K562 (cell line): ENCODE measurements at regions not wholly inside any gene's neighbourhood (a gene's known extent, or its start where the extent isn't known, plus 50 kb on each side); places are given as distances from the start of the nearest gene placed in this dataset.

Source experiments
- ADNP ChIP-seq: fragments of 200-800 bp; sonication (Bioruptor generic); IDR thresholded peaks from 2 replicates; pipeline ENCODE4 v1.6.1; 2016; ENCODE audit warnings: missing genetic modification characterization, missing compliant biosample characterization
- CC2D1A ChIP-seq: fragments of 450-650 bp; IDR thresholded peaks from 2 replicates; pipeline ENCODE4 v1.6.1; 2017; ENCODE audit warnings: mild to moderate bottlenecking
- E2F4 ChIP-seq: sonication (generic); formaldehyde crosslinking; IDR thresholded peaks from 2 replicates; pipeline ENCODE4 v1.8.0; 2022; ENCODE audit warnings: mild to moderate bottlenecking, low read depth, missing genetic modification reagents
- EZH2 ChIP-seq: IDR thresholded peaks from 2 replicates; pipeline ENCODE4 v1.6.1; 2012; ENCODE audit warnings: low read depth, mild to moderate bottlenecking, inconsistent platforms, low read length, borderline replicate concordance
- GTF2F1 ChIP-seq: IDR thresholded peaks from 2 replicates; pipeline ENCODE4 v1.6.1; 2011; ENCODE audit warnings: low read depth, low read length, improper control_type of control experiment
- HMGN3 ChIP-seq: IDR thresholded peaks from 2 replicates; pipeline ENCODE4 v1.6.1; 2011; ENCODE audit warnings: borderline replicate concordance, low read depth, mild to moderate bottlenecking, mixed read lengths, low read length; ENCODE audit not compliant: insufficient read length; ENCODE audit errors: extremely low read depth
- IFI16 ChIP-seq: fragments of 250-450 bp; sonication (Bioruptor Pico); IDR thresholded peaks from 2 replicates; pipeline ENCODE4 v2.1.2; 2022; ENCODE audit warnings: mild to moderate bottlenecking, inconsistent platforms
- PYGO2 ChIP-seq: fragments of 450-650 bp; IDR thresholded peaks from 2 replicates; pipeline ENCODE4 v1.6.1; 2016; ENCODE audit warnings: mild to moderate bottlenecking, missing genetic modification characterization, moderate library complexity, missing compliant biosample characterization
- SMARCA5 ChIP-seq: fragments of 450-650 bp; IDR thresholded peaks from 2 replicates; pipeline ENCODE4 v1.6.1; 2016
- SMARCE1 ChIP-seq: fragments of 450-650 bp; IDR thresholded peaks from 2 replicates; pipeline ENCODE4 v1.7.1; 2016; ENCODE audit warnings: mild to moderate bottlenecking
- TEAD2 ChIP-seq: fragments of 450-650 bp; IDR thresholded peaks from 2 replicates; pipeline ENCODE4 v1.6.1; 2016; ENCODE audit warnings: missing genetic modification characterization, control low read depth, missing compliant biosample characterization
- THRA ChIP-seq: fragments of 450-650 bp; IDR thresholded peaks from 2 replicates; pipeline ENCODE4 v1.6.1; 2017; ENCODE audit warnings: mild to moderate bottlenecking, moderate library complexity
- ZFP1 ChIP-seq: fragments of 450-650 bp; formaldehyde crosslinking; IDR thresholded peaks from 2 replicates; pipeline ENCODE4 v1.4.0; 2020; ENCODE audit warnings: mild to moderate bottlenecking, mixed read lengths
- ZNF175 ChIP-seq: fragments of 200-800 bp; sonication (Bioruptor generic); IDR thresholded peaks from 2 replicates; pipeline ENCODE4 v1.6.1; 2016; ENCODE audit warnings: low read depth, mild to moderate bottlenecking, missing genetic modification characterization, missing compliant biosample characterization
- ZNF436 ChIP-seq: fragments of 250-450, 450-650 bp; sonication (Bioruptor Pico); formaldehyde crosslinking; IDR thresholded peaks from 2 replicates; pipeline ENCODE4 v1.7.0; 2020; ENCODE audit warnings: mild to moderate bottlenecking
- TF ChIP-seq, protein P1 (sequence below): sonication (generic); formaldehyde crosslinking; IDR thresholded peaks from 2 replicates; pipeline ENCODE4 v1.4.0; 2020; ENCODE audit warnings: mild to moderate bottlenecking, missing genetic modification reagents
- TF ChIP-seq, protein P2 (sequence below): fragments of 450-650 bp; formaldehyde crosslinking; IDR thresholded peaks from 2 replicates; pipeline ENCODE4 v1.4.0; 2020; ENCODE audit warnings: mild to moderate bottlenecking, moderate library complexity
- TF ChIP-seq, protein P3 (sequence below): fragments of 250-450 bp; sonication (Bioruptor Pico); IDR thresholded peaks from 2 replicates; pipeline ENCODE4 v1.5.0; 2021
- TF ChIP-seq, protein P4 (sequence below): fragments of 450-650 bp; formaldehyde crosslinking; IDR thresholded peaks from 2 replicates; pipeline ENCODE4 v1.4.0; 2022; ENCODE audit warnings: mild to moderate bottlenecking, moderate library complexity

DNA sequence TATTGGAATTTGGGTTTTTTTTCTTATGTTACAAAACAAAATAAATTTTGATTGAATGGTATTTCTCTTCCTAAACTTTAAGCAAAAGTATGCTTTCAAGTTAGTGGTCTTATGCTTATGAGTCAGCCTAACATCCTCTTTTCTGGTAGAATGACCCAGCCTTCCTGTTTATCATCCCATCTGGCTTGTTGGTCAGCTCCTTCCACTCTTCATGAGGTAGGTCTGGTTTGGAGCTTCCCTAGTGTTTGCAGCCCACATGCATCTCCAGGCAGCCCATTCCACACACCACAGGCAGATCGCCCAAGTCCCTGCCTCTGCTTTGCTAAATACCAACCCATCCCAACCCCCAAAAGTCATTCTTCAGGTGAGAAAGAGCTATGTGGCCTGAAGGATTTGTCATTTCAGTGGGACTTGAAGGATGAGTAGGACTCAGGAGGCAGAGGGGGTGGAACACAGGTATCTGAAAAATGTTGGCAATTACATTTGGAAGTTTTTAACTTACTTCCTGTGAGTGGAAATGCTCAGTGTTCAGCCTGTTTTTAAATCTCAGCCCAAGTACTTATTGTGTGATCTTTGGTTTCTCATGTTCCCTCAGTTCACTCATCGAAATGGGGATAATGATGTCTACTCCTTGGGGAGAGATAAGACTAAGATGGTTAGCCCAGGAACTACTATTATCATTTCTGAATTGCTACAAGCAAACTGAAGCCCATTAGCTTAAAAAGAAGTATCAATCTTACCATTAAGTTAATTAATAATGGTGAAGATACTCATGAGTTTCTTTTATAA, 294.0 kb downstream of the ADGB start (continued):
- TF ChIP-seq, protein P1, sequence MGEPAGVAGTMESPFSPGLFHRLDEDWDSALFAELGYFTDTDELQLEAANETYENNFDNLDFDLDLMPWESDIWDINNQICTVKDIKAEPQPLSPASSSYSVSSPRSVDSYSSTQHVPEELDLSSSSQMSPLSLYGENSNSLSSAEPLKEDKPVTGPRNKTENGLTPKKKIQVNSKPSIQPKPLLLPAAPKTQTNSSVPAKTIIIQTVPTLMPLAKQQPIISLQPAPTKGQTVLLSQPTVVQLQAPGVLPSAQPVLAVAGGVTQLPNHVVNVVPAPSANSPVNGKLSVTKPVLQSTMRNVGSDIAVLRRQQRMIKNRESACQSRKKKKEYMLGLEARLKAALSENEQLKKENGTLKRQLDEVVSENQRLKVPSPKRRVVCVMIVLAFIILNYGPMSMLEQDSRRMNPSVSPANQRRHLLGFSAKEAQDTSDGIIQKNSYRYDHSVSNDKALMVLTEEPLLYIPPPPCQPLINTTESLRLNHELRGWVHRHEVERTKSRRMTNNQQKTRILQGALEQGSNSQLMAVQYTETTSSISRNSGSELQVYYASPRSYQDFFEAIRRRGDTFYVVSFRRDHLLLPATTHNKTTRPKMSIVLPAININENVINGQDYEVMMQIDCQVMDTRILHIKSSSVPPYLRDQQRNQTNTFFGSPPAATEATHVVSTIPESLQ (CRISPR knock-in tag): no peak
- no peak for TF ChIP-seq THRA
- no peak for TF ChIP-seq EZH2
- peak; percentile 94 for TF ChIP-seq SMARCE1
- TF ChIP-seq IFI16 (CRISPR knock-in tag): 0 out of 2 replicates have a peak, but pooled peaks have one; percentile 5
- TF ChIP-seq ZNF175: peak; percentile 95
- TF ChIP-seq, protein P2, sequence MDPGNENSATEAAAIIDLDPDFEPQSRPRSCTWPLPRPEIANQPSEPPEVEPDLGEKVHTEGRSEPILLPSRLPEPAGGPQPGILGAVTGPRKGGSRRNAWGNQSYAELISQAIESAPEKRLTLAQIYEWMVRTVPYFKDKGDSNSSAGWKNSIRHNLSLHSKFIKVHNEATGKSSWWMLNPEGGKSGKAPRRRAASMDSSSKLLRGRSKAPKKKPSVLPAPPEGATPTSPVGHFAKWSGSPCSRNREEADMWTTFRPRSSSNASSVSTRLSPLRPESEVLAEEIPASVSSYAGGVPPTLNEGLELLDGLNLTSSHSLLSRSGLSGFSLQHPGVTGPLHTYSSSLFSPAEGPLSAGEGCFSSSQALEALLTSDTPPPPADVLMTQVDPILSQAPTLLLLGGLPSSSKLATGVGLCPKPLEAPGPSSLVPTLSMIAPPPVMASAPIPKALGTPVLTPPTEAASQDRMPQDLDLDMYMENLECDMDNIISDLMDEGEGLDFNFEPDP: 0 out of 2 replicates have a peak, but pooled peaks have one; percentile 57
- TF ChIP-seq E2F4 (CRISPR knock-in tag): no peak
- peak; percentile 60 for TF ChIP-seq PYGO2 (tag)
- TF ChIP-seq ZFP1 (CRISPR knock-in tag): 0 out of 2 replicates have a peak, but pooled peaks have one; percentile 63
- TF ChIP-seq SMARCA5: peak; percentile 48; the same call in 1 of the 2 replicates
- TF ChIP-seq TEAD2 (tag): 0 out of 2 replicates have a peak, but pooled peaks have one; percentile 57
- peak; percentile 72 for TF ChIP-seq ADNP (tag)
- TF ChIP-seq, protein P3, sequence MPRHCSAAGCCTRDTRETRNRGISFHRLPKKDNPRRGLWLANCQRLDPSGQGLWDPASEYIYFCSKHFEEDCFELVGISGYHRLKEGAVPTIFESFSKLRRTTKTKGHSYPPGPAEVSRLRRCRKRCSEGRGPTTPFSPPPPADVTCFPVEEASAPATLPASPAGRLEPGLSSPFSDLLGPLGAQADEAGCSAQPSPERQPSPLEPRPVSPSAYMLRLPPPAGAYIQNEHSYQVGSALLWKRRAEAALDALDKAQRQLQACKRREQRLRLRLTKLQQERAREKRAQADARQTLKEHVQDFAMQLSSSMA (CRISPR knock-in tag): peak; percentile 89
- TF ChIP-seq HMGN3: peak; percentile 26
- 0 out of 2 replicates have a peak, but pooled peaks have one; percentile 2 for TF ChIP-seq ZNF436 (CRISPR knock-in tag)
- TF ChIP-seq CC2D1A: no peak
- TF ChIP-seq, protein P4, sequence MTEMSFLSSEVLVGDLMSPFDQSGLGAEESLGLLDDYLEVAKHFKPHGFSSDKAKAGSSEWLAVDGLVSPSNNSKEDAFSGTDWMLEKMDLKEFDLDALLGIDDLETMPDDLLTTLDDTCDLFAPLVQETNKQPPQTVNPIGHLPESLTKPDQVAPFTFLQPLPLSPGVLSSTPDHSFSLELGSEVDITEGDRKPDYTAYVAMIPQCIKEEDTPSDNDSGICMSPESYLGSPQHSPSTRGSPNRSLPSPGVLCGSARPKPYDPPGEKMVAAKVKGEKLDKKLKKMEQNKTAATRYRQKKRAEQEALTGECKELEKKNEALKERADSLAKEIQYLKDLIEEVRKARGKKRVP (CRISPR knock-in tag): peak; percentile 32
- TF ChIP-seq GTF2F1: peak; percentile 34; the same call in 1 of the 2 replicates
